ENCODE measurements at regions not wholly inside any gene's neighbourhood (a gene's known extent, or its start where the extent isn't known, plus 50 kb on each side); places are given as distances from the start of the nearest gene placed in this dataset.

DNA sequence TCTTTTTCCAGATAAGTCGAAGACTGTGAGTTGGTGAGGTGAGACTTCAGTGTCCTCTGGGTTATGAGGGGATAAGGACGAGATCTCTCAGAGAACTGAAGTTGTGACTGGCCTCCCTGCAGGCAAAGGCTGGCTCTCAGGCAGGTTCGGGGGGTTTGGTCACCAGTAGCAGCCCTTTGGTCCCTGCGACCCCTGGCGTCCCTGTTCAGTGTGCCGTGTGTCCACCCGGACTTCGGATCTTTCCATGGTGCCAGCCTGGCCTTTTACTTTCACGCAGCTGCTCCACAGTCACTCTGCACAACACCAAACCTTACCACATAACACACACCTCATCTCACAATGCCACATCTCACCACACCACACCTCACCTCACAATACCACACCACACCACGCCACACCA, 131.9 kb downstream of the ERMARD start:
- H3K4me1 Mint-ChIP-seq (ENCODE audit: low read depth), result no peaks in the 10 kb centered on the region
- H3K27ac Mint-ChIP-seq, result no peak overlapping the region
- peaks cover 11% of the 10 kb centered on the region for H3K27me3 Mint-ChIP-seq (ENCODE audit: low read depth)
- H3K36me3 Mint-ChIP-seq (ENCODE audit: low read depth), result no peaks in the 10 kb centered on the region
- no peak overlapping the region for H3K4me3 Mint-ChIP-seq
- no peak for DNase-seq (ENCODE audit: low spot score)
- no peaks in the 10 kb centered on the region for H3K9me3 Mint-ChIP-seq

DNA sequence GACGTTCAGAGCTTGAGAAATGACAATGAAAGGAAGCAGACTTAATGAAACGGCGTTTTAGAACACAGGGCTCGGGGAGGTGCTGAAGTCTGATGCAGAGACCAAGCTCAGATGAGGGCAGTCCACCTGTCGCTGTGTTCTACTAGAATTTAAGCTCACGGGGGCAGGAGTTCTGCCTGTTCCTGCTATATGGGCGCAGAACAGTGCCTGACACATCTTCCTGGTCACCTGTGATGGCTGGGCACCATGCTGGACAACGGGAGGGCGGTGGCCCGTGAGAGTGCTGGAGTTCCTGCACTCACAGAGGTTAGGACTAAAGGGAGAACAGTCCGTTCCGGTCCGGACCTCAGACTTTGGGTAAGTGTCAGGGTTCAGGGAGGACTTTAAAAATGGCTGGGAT, 130.6 kb downstream of the ERMARD start:
- Mint-ChIP-seq H3K9me3 (no peaks in the 10 kb centered on the region), H3K4me3 (no peak overlapping the region), H3K27me3 (ENCODE audit: low read depth) (peaks cover 11% of the 10 kb centered on the region), H3K4me1 (ENCODE audit: low read depth) (no peaks in the 10 kb centered on the region), H3K36me3 (ENCODE audit: low read depth) (no peaks in the 10 kb centered on the region), H3K27ac (no peak overlapping the region)
- DNase-seq (ENCODE audit: low spot score), result no peak

GRCh38 chr6:169881398-169881797, 130.0 kb downstream of the ERMARD start:
- no peaks in the 10 kb centered on the region for H3K9me3 Mint-ChIP-seq
- no peak overlapping the region for H3K27ac Mint-ChIP-seq
- no peak for DNase-seq (ENCODE audit: low spot score)

DNA sequence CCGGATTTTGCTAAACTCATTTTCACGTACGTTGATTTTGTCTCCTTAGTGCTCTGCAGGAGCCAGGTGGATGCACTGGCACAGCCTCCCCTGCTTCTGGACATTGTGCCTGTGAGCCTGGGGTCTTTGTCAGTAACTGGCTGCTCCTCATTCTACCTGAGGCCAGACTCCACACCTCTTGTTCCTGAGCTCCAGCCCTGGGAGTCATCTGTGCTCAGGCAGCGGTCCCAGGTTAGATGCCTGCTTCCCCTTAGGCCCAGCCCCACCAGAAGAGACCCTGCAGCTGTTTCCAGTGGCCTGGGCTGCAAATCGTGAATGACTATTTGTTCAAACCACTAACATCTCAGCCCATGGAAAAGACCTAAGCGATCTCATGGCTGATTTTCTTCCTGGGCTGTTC, 129.1 kb downstream of the ERMARD start:
- H3K36me3 Mint-ChIP-seq (ENCODE audit: low read depth), result no peaks in the 10 kb centered on the region
- H3K27me3 Mint-ChIP-seq (ENCODE audit: low read depth), result peaks cover 16% of the 10 kb centered on the region
- no peaks in the 10 kb centered on the region for H3K4me1 Mint-ChIP-seq (ENCODE audit: low read depth)
- no peak overlapping the region for H3K4me3 Mint-ChIP-seq
- H3K9me3 Mint-ChIP-seq, result no peaks in the 10 kb centered on the region
- H3K27ac Mint-ChIP-seq, result no peak overlapping the region
- DNase-seq (ENCODE audit: low spot score), result no peak

More at GRCh38 chr6:169881398-169881797, 130.0 kb downstream of the ERMARD start:
- Mint-ChIP-seq H3K4me3 (no peak overlapping the region), H3K27me3 (ENCODE audit: low read depth) (peaks cover 13% of the 10 kb centered on the region), H3K4me1 (ENCODE audit: low read depth) (no peaks in the 10 kb centered on the region), H3K36me3 (ENCODE audit: low read depth) (no peaks in the 10 kb centered on the region)

GRCh38 chr6:169869301-169869700, 117.9 kb downstream of the ERMARD start:
- no peak overlapping the region for H3K27ac Mint-ChIP-seq
- DNase-seq (ENCODE audit: low spot score), result no peak
- no peaks in the 10 kb centered on the region for H3K4me1 Mint-ChIP-seq (ENCODE audit: low read depth)
- H3K9me3 Mint-ChIP-seq, result no peaks in the 10 kb centered on the region
- no peak overlapping the region for H3K4me3 Mint-ChIP-seq
- no peaks in the 10 kb centered on the region for H3K36me3 Mint-ChIP-seq (ENCODE audit: low read depth)
- H3K27me3 Mint-ChIP-seq (ENCODE audit: low read depth), result peaks cover 4% of the 10 kb centered on the region

- Mint-ChIP-seq H3K36me3 (ENCODE audit: low read depth) (no peaks in the 10 kb centered on the region), H3K27me3 (ENCODE audit: low read depth) (no peaks in the 10 kb centered on the region), H3K9me3 (peaks cover 5% of the 10 kb centered on the region), H3K27ac (no peak overlapping the region), H3K4me3 (no peak overlapping the region), H3K4me1 (ENCODE audit: low read depth) (no peaks in the 10 kb centered on the region)
- peak; percentile 26 for DNase-seq (ENCODE audit: low spot score)
Measured at GRCh38 chr6:169868458-169868857, 117.0 kb downstream of the ERMARD start.

DNA sequence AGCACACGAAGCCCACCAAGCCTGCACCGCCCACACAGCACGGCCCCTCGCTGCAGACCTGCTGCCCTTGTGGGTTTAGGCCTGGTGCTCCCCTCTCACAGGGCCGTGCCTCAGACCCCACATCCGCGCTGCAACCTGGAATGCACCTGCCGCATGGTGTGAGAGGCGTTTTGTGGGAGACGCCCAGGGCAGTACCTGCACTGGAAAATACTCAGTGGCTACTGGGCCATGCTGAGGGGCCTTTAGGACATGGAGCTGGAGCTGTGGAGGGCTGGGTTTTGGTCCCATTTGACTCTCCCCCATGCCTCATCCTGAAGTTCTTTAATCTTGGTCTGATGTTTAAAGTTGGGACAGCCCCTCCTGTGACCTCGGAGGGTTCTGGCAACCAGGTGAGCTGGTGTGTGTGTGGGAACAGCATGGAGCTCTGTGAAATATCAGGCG, 116.3 kb downstream of the ERMARD start:
- H3K36me3 Mint-ChIP-seq (ENCODE audit: low read depth), result no peaks in the 10 kb centered on the region
- peaks cover 5% of the 10 kb centered on the region for H3K9me3 Mint-ChIP-seq
- H3K27me3 Mint-ChIP-seq (ENCODE audit: low read depth), result no peaks in the 10 kb centered on the region
- DNase-seq (ENCODE audit: low spot score), result no peak
- H3K4me3 Mint-ChIP-seq, result no peak overlapping the region
- no peak overlapping the region for H3K27ac Mint-ChIP-seq
- H3K4me1 Mint-ChIP-seq (ENCODE audit: low read depth), result no peaks in the 10 kb centered on the region

DNA sequence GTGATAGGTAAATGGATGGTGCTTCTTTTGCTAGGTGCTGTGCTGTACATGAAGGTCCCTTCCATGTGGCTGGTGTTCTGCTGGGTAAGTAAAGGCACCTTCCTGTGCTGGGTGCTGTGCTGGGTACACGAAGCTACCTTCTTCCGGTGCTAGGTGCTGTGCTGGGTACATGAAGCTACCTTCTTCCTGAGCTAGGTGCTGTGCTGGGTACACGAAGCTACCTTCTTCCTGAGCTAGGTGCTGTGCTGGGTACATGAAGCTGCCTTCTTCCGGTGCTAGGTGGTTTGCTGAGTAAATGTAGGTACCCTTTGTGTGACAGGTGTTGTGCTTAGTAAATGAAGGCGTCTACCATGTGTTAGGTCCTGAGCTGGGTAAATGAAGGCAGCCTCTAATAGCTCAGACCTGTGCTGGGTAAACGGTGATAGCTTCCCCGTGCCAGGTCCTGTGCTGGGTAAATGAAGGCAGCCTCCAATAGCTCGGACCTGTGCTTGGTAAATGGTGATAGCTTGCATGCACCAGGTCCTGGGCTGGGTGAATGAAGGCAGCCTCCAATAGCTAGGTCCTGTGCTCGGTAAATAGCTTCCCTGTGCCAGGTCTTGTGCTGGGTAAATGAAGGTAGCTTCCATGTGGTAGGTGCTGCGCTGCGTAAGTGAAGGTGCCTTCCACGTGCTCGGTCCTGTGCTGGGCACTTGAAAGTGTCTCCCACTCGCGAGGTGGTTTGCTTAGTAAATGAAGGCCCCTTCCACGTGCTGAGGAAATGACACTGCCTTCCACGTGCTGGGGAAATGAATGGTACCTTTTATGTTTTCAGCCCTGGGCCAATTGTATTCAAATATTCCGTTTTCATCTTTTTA, 115.5 kb downstream of the ERMARD start:
- Mint-ChIP-seq H3K4me3 (no peak overlapping the region), H3K4me1 (ENCODE audit: low read depth) (no peaks in the 10 kb centered on the region), H3K36me3 (ENCODE audit: low read depth) (no peaks in the 10 kb centered on the region), H3K9me3 (peaks cover 5% of the 10 kb centered on the region), H3K27ac (no peak overlapping the region), H3K27me3 (ENCODE audit: low read depth) (no peaks in the 10 kb centered on the region)
- no peak for DNase-seq (ENCODE audit: low spot score)

GRCh38 chr6:169866140-169866534, 114.7 kb downstream of the ERMARD start:
- no peak overlapping the region for H3K4me3 Mint-ChIP-seq
- no peaks in the 10 kb centered on the region for H3K4me1 Mint-ChIP-seq (ENCODE audit: low read depth)

GRCh38 chr6:169865346-169866139, 114.1 kb downstream of the ERMARD start:
- Mint-ChIP-seq H3K4me1 (ENCODE audit: low read depth) (peaks cover 4% of the 10 kb centered on the region), H3K27ac (no peak overlapping the region), H3K4me3 (no peak overlapping the region), H3K9me3 (peaks cover 5% of the 10 kb centered on the region), H3K36me3 (ENCODE audit: low read depth) (no peaks in the 10 kb centered on the region), H3K27me3 (ENCODE audit: low read depth) (no peaks in the 10 kb centered on the region)
- no peak for DNase-seq (ENCODE audit: low spot score)

More at GRCh38 chr6:169866140-169866534, 114.7 kb downstream of the ERMARD start:
- H3K9me3 Mint-ChIP-seq, result peaks cover 5% of the 10 kb centered on the region
- no peaks in the 10 kb centered on the region for H3K36me3 Mint-ChIP-seq (ENCODE audit: low read depth)
- no peak for DNase-seq (ENCODE audit: low spot score)
- no peak overlapping the region for H3K27ac Mint-ChIP-seq
- no peaks in the 10 kb centered on the region for H3K27me3 Mint-ChIP-seq (ENCODE audit: low read depth)

DNA sequence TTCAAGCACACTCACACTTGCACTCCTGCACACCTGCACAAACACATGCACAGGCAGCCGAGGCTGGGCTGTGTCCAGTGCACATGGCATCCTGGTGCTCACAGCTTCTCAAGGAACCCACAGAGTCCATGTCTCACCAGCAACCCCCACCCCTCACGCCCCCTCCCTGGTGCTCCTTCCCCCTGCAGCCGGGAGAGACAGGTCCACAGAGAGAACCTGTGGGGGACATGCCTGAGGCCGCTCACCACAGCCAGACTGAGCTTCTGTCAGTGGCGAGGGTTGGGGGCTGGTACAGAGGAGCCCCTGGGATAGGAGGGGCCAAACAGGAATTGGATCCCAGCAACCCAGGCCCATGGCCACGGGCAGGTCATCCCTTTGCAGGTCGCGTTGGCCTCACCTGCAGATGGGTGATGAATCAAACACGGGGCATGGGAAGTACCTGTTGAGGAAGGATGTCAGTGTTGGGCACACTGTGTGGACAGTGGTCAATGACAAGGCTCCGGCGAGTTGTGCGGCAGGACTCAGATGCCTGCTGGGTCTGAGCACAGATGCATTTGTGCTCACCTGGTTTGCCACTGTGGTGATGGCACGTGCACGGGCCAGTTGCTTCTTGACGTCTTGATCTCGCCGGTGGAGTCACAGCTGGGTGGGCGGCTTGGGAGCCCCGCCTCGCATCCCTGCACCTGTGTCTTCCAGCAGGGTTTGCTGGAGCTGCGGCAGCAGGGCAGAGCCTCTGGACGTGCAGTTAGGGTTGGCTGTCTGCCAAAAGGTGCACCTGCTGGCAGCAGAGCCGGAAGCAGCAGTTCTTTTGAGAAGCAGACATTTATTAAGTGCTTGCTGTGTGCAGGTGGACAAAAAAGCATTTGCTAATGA, 113.0 kb downstream of the ERMARD start:
- Mint-ChIP-seq H3K27ac (no peak overlapping the region), H3K27me3 (ENCODE audit: low read depth) (no peaks in the 10 kb centered on the region), H3K4me3 (no peak overlapping the region), H3K36me3 (ENCODE audit: low read depth) (no peaks in the 10 kb centered on the region), H3K4me1 (ENCODE audit: low read depth) (peaks cover 5% of the 10 kb centered on the region), H3K9me3 (peaks cover 5% of the 10 kb centered on the region)
- DNase-seq (ENCODE audit: low spot score), result no peak

DNA sequence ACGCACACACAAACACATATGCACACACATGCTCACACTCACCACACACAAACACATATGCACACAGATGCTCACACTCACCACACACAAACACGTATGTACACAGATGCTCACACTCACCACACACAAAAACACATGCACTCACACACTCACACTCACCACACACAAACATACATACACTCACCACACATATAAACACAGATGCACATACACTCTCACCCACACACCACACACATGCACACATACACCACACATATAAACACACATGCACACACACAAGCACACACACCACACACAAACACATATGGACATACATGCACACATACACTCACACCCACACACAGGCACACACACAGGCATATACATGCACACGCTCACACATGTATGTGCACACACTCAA, 112.3 kb downstream of the ERMARD start:
- H3K27me3 Mint-ChIP-seq (ENCODE audit: low read depth), result no peaks in the 10 kb centered on the region
- H3K9me3 Mint-ChIP-seq, result peaks cover 5% of the 10 kb centered on the region
- no peak for DNase-seq (ENCODE audit: low spot score)
- peaks cover 5% of the 10 kb centered on the region for H3K4me1 Mint-ChIP-seq (ENCODE audit: low read depth)
- no peak overlapping the region for H3K4me3 Mint-ChIP-seq
- H3K27ac Mint-ChIP-seq, result no peak overlapping the region
- no peaks in the 10 kb centered on the region for H3K36me3 Mint-ChIP-seq (ENCODE audit: low read depth)

DNA sequence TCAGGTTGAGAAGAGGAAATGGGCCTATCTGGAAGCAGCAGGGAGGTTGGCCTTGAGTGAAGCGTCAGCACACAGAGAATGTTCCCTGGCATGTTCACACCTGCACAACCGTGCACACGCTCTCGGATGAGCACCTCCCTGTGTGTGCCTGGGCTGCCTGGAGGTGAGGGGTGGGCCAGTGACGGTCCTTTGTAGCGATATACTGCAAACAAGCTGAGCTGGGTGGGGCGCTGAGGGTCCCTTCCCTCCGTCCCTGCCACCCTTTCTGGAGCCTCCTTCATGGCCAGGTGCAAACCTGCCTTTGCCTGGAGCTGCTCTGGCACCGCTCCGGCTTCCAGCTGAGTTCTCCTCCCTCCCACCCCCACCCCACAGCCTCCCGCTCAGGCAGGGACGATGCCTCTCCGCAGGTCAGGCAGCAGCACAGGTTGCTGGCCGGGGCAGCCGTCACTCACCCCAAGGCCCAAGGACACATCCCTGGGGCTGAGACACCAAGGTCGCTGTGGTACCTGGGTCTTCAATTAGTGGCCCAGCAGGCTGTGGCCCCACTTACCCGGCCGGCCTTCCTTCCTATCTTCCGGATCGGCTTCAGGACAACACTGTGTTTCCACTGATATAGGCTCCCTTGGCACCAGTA, 111.6 kb downstream of the ERMARD start:
- peaks cover 5% of the 10 kb centered on the region for H3K4me1 Mint-ChIP-seq (ENCODE audit: low read depth)
- H3K27me3 Mint-ChIP-seq (ENCODE audit: low read depth), result no peaks in the 10 kb centered on the region
- peaks cover 5% of the 10 kb centered on the region for H3K9me3 Mint-ChIP-seq
- no peak for DNase-seq (ENCODE audit: low spot score)
- H3K27ac Mint-ChIP-seq, result no peak overlapping the region
- H3K4me3 Mint-ChIP-seq, result no peak overlapping the region
- H3K36me3 Mint-ChIP-seq (ENCODE audit: low read depth), result no peaks in the 10 kb centered on the region

Measured in T-helper 2 cell treated with Interferon-gamma antibody and Interleukin-4, amounts not matched to agents 5 μg/mL and 100 μg/mL, for 36 hours (primary cell).